ENCODE measurements at regions not wholly inside any gene's neighbourhood (a gene's known extent, or its start where the extent isn't known, plus 50 kb on each side); places are given as distances from the start of the nearest gene placed in this dataset.

DNA sequence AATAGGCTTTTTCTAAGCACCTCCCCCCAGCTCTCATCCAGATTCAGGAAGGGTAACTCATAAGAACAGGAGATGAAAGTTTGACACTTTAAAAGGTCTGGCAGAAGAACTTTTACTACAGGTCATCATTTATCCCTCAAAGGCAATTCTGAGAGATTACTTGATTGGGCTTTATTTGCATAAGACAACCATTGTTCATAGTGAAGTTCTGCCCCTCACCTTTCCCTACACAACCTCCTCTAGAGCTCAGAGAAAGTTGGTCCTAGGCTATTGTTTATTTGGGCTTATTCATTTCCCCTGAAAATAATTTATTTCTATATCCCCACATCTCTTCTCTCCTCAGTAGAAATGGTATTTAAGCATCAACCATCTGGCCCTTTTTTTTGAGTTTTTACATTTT is 568.4 kb downstream of the ZNF608 start:
- no TSS peak for BruUV-seq (replicated peaks)
- H3K27me3 ChIP-seq (ENCODE audit: control insufficient read depth in 2 of 2, insufficient read depth in 2 of 2, low read length in 2 of 2) = no peaks in the 10 kb centered on the region
- H3K27ac ChIP-seq (ENCODE audit: extremely low read depth, low read depth, low read length) = no peak overlapping the region
- no peak overlapping the region for H3K4me2 ChIP-seq (ENCODE audit: insufficient read depth, low read length)
- ATAC-seq (no peak), FAIRE-seq (no peak), DNase-seq (ENCODE audit: extremely low read depth in 1 of 4, low spot score in 3 of 4) (no peak)
- intact Hi-C loops (cut with micrococcal nuclease) (no loop called here), in situ Hi-C loops (cut with MboI) (no loop called here)
- ChIA-PET CTCF (ENCODE audit: low intra/inter-chr PET ratio) (no interaction called here), POLR2A (no interaction called here)
- no peaks in the 10 kb centered on the region for H4K20me1 ChIP-seq (replicated peaks; ENCODE audit: control insufficient read depth, insufficient read depth, low read length)
- H3K9ac ChIP-seq (ENCODE audit: insufficient read depth in 1 of 2, low read depth in 2 of 2, low read length in 2 of 2) = no peak overlapping the region
- no peaks in the 10 kb centered on the region for H3K36me3 ChIP-seq (ENCODE audit: control insufficient read depth, insufficient read depth, low read length)
- H2AFZ ChIP-seq (ENCODE audit: low read depth, low read length) = no peak overlapping the region
- H3K9me3 ChIP-seq (replicated peaks; ENCODE audit: control insufficient read depth, insufficient read depth, low read depth, low read length) = no peaks in the 10 kb centered on the region
- no peaks in the 10 kb centered on the region for H3K79me2 ChIP-seq (ENCODE audit: control insufficient read depth, insufficient read depth, low read length)
- H3K9me1 ChIP-seq (ENCODE audit: control insufficient read depth, insufficient read depth, low read length) = no peaks in the 10 kb centered on the region
- no peaks in the 10 kb centered on the region for H3K4me1 ChIP-seq (replicated peaks in 1 of 2; ENCODE audit: control insufficient read depth in 2 of 2, insufficient read depth in 2 of 2, low read length in 2 of 2)
- TF ChIP-seq, protein P1, sequence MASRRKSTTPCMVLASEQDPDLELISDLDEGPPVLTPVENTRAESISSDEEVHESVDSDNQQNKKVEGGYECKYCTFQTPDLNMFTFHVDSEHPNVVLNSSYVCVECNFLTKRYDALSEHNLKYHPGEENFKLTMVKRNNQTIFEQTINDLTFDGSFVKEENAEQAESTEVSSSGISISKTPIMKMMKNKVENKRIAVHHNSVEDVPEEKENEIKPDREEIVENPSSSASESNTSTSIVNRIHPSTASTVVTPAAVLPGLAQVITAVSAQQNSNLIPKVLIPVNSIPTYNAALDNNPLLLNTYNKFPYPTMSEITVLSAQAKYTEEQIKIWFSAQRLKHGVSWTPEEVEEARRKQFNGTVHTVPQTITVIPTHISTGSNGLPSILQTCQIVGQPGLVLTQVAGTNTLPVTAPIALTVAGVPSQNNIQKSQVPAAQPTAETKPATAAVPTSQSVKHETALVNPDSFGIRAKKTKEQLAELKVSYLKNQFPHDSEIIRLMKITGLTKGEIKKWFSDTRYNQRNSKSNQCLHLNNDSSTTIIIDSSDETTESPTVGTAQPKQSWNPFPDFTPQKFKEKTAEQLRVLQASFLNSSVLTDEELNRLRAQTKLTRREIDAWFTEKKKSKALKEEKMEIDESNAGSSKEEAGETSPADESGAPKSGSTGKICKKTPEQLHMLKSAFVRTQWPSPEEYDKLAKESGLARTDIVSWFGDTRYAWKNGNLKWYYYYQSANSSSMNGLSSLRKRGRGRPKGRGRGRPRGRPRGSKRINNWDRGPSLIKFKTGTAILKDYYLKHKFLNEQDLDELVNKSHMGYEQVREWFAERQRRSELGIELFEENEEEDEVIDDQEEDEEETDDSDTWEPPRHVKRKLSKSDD (conservative IDR thresholded peaks at IDR 0.05; ENCODE audit: low read length) = no peak
- TF ChIP-seq, protein P2, sequence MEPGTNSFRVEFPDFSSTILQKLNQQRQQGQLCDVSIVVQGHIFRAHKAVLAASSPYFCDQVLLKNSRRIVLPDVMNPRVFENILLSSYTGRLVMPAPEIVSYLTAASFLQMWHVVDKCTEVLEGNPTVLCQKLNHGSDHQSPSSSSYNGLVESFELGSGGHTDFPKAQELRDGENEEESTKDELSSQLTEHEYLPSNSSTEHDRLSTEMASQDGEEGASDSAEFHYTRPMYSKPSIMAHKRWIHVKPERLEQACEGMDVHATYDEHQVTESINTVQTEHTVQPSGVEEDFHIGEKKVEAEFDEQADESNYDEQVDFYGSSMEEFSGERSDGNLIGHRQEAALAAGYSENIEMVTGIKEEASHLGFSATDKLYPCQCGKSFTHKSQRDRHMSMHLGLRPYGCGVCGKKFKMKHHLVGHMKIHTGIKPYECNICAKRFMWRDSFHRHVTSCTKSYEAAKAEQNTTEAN (CRISPR knock-in tag; IDR thresholded peaks at IDR 0.05) = no peak
- no peak overlapping the region for H3K4me3 ChIP-seq

DNA sequence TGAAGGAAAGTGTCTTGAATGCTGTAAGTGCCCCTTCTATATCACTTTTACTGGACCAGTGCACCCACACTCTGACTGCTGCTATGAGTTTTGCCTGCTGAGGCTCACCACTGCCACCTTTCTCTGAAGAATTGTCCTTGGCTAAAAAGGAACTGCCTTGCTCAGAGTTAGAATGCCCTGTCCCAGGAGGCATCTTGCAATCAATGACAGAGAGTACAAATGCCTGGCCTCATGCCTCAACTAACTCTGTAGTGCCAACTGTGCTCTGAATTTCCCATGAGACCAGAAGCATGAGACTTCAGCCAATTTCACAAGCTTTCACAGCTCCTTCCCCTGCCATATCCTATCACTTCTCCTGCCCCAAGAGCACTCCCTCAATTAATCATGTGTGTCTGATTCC is 569.7 kb downstream of the ZNF608 start:
- Histone ChIP-seq H3K27me3 (ENCODE audit: control insufficient read depth in 2 of 2, insufficient read depth in 2 of 2, low read length in 2 of 2) (no peaks in the 10 kb centered on the region), H3K79me2 (ENCODE audit: control insufficient read depth, insufficient read depth, low read length) (no peaks in the 10 kb centered on the region), H3K4me2 (ENCODE audit: insufficient read depth, low read length) (no peak overlapping the region), H2AFZ (ENCODE audit: low read depth, low read length) (no peak overlapping the region), H3K36me3 (ENCODE audit: control insufficient read depth, insufficient read depth, low read length) (no peaks in the 10 kb centered on the region), H3K4me1 (replicated peaks in 1 of 2; ENCODE audit: control insufficient read depth in 2 of 2, insufficient read depth in 2 of 2, low read length in 2 of 2) (no peaks in the 10 kb centered on the region), H3K9me3 (replicated peaks; ENCODE audit: control insufficient read depth, insufficient read depth, low read depth, low read length) (no peaks in the 10 kb centered on the region), H3K9me1 (ENCODE audit: control insufficient read depth, insufficient read depth, low read length) (no peaks in the 10 kb centered on the region), H3K9ac (ENCODE audit: insufficient read depth in 1 of 2, low read depth in 2 of 2, low read length in 2 of 2) (no peak overlapping the region), H3K4me3 (no peak overlapping the region), H4K20me1 (replicated peaks; ENCODE audit: control insufficient read depth, insufficient read depth, low read length) (no peaks in the 10 kb centered on the region), H3K27ac (ENCODE audit: extremely low read depth, low read depth, low read length) (no peak overlapping the region)
- CTCF ChIA-PET (ENCODE audit: low intra/inter-chr PET ratio) = no interaction called here
- intact Hi-C loops (cut with micrococcal nuclease) (no loop called here), in situ Hi-C loops (cut with MboI) (no loop called here)
- DNase-seq (ENCODE audit: extremely low read depth in 1 of 4, low spot score in 3 of 4) (no peak), ATAC-seq (no peak), FAIRE-seq (no peak)
- TF ChIP-seq, protein P3, sequence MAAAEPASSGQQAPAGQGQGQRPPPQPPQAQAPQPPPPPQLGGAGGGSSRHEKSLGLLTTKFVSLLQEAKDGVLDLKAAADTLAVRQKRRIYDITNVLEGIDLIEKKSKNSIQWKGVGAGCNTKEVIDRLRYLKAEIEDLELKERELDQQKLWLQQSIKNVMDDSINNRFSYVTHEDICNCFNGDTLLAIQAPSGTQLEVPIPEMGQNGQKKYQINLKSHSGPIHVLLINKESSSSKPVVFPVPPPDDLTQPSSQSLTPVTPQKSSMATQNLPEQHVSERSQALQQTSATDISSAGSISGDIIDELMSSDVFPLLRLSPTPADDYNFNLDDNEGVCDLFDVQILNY (CRISPR knock-in tag; IDR thresholded peaks at IDR 0.05) = no peak
- TF ChIP-seq BHLHE40 (IDR thresholded peaks at IDR 0.05; ENCODE audit: low read length) = no peak
- no peak for TF ChIP-seq ADNP (tag; IDR thresholded peaks at IDR 0.05)
- TF ChIP-seq FOXA3 (CRISPR knock-in tag; conservative IDR thresholded peaks at IDR 0.05 in 1 of 2, IDR thresholded peaks at IDR 0.05 in 1 of 2) = no peak
- no peak for TF ChIP-seq SUPT5H (IDR thresholded peaks at IDR 0.05)
- no peak for TF ChIP-seq MYBL2 (IDR thresholded peaks at IDR 0.05; ENCODE audit: low read depth)
- no peak for TF ChIP-seq MYBL2 (CRISPR knock-in tag; IDR thresholded peaks at IDR 0.05; ENCODE audit: borderline replicate concordance)
- no peak for TF ChIP-seq MTA1 (IDR thresholded peaks at IDR 0.05; ENCODE audit: borderline replicate concordance)
- POLR2A ChIA-PET = no interaction called here
- BruUV-seq (replicated peaks) = no TSS peak

Data from K562 (cell line).